AG04450 (cell line): ENCODE measurements at regions not wholly inside any gene's neighbourhood (a gene's known extent, or its start where the extent isn't known, plus 50 kb on each side); places are given as distances from the start of the nearest gene placed in this dataset.

Experiments
- CTCF ChIA-PET: fragments of 300-600, 350-600 bp; formaldehyde crosslinking; extraction: SDS; loops from one replicate; lab custom pipeline; 2022; ENCODE audit warnings: antibody characterized with exemption, inconsistent platforms; lab: Charles Lee
- POLR2A ChIA-PET: fragments of 350-600 bp; formaldehyde crosslinking; extraction: SDS; loops from one replicate; lab custom pipeline; 2021; ENCODE audit warnings: antibody characterized with exemption, inconsistent platforms; lab: Yijun Ruan, JAX
- DNase-seq: peaks from one replicate; pipeline ENCODE4 v3.0.0-alpha.2; 2011; ENCODE audit warnings: low read depth, low spot score
- H3K27ac ChIP-seq: one replicate; pipeline ENCODE4 v1.5.1; 2012; ENCODE audit warnings: low read depth, low read length, control low read depth
- H3K27me3 ChIP-seq: one replicate; pipeline ENCODE4 v1.6.0; 2012; ENCODE audit warnings: low read length; ENCODE audit not compliant: control insufficient read depth, insufficient read depth
- H3K4me3 ChIP-seq: 2 replicates; pipeline ENCODE4 v1.5.1; 2011; ENCODE audit warnings: mild to moderate bottlenecking, low read depth, low read length, control low read depth
- H3K9me3 ChIP-seq: 2 replicates; pipeline ENCODE4 v1.5.1; 2012; ENCODE audit warnings: low read length; ENCODE audit not compliant: control insufficient read depth, insufficient read depth
- CTCF ChIP-seq: IDR thresholded peaks from 2 replicates; pipeline ENCODE4 v1.5.1; 2011; ENCODE audit warnings: low read depth, low read length, control low read depth, inconsistent platforms

GRCh38 chr6:27025351-27025750 is 222.2 kb upstream of the PRSS16 start:
- POLR2A ChIA-PET = no interaction called here
- Histone ChIP-seq H3K27ac (no peak overlapping the region), H3K27me3 (no peaks in the 10 kb centered on the region), H3K9me3 (no peaks in the 10 kb centered on the region), H3K4me3 (no peak overlapping the region)
- no peak for TF ChIP-seq CTCF
- no peak for DNase-seq
- CTCF ChIA-PET = no interaction called here

- ChIA-PET POLR2A (no interaction called here), CTCF (no interaction called here)
- H3K4me3 ChIP-seq = no peak overlapping the region
- H3K27me3 ChIP-seq = no peaks in the 10 kb centered on the region
- no peaks in the 10 kb centered on the region for H3K9me3 ChIP-seq
- H3K27ac ChIP-seq = no peak overlapping the region
- no peak for TF ChIP-seq CTCF
- DNase-seq = no peak
These were observed 221.1 kb upstream of the PRSS16 start for GRCh38 chr6:27026361-27026760.

GRCh38 chr6:27031302-27031701 is 216.2 kb upstream of the PRSS16 start:
- POLR2A ChIA-PET = no interaction called here
- CTCF ChIA-PET = no interaction called here
- Histone ChIP-seq H3K9me3 (no peaks in the 10 kb centered on the region), H3K27me3 (no peaks in the 10 kb centered on the region), H3K4me3 (no peak overlapping the region), H3K27ac (no peak overlapping the region)
- no peak for TF ChIP-seq CTCF
- DNase-seq = no peak

GRCh38 chr6:27038498-27038897 is 209.0 kb upstream of the PRSS16 start:
- Histone ChIP-seq H3K27me3 (no peaks in the 10 kb centered on the region), H3K4me3 (no peak overlapping the region), H3K9me3 (no peaks in the 10 kb centered on the region), H3K27ac (no peak overlapping the region)
- no peak for TF ChIP-seq CTCF
- POLR2A ChIA-PET = no interaction called here
- DNase-seq = no peak
- CTCF ChIA-PET = no interaction called here

GRCh38 chr6:27040244-27041042 is 207.1 kb upstream of the PRSS16 start:
- Histone ChIP-seq H3K27ac (no peak overlapping the region), H3K9me3 (no peaks in the 10 kb centered on the region; the same call in 1 of the 2 replicates), H3K4me3 (no peak overlapping the region), H3K27me3 (no peaks in the 10 kb centered on the region)
- ChIA-PET CTCF (interaction anchor here (1.1 kb wide), 1 partner anchor 433 kb away, joined by 5 read pairs; no protein-coding TSS in a partner anchor), POLR2A (no interaction called here)
- DNase-seq = no peak
- no peak for TF ChIP-seq CTCF
